Glutamatergic neuron (in vitro differentiated cells): ENCODE measurements at regions not wholly inside any gene's neighbourhood (a gene's known extent, or its start where the extent isn't known, plus 50 kb on each side); places are given as distances from the start of the nearest gene placed in this dataset.

ENCODE experiments used
- DNase-seq: peaks from one replicate; pipeline ENCODE4 v3.0.0; 2022
- H3K27ac Mint-ChIP-seq: one replicate; pipeline ENCODE4 v1.8.0; 2020; ENCODE audit warnings: mild to moderate bottlenecking, mixed read lengths, inconsistent platforms; ENCODE audit not compliant: unreplicated experiment
- H3K27me3 Mint-ChIP-seq: one replicate; pipeline ENCODE4 v1.8.0; 2020; ENCODE audit warnings: mild to moderate bottlenecking, moderate library complexity, mixed read lengths, inconsistent platforms; ENCODE audit not compliant: unreplicated experiment
- H3K36me3 Mint-ChIP-seq: one replicate; pipeline ENCODE4 v1.8.0; 2020; ENCODE audit warnings: mild to moderate bottlenecking, mixed read lengths, inconsistent platforms; ENCODE audit not compliant: unreplicated experiment
- H3K4me1 Mint-ChIP-seq: one replicate; pipeline ENCODE4 v1.8.0; 2020; ENCODE audit warnings: mild to moderate bottlenecking, low read depth, mixed read lengths, inconsistent platforms; ENCODE audit not compliant: unreplicated experiment
- H3K4me3 Mint-ChIP-seq: one replicate; pipeline ENCODE4 v1.8.0; 2020; ENCODE audit warnings: mild to moderate bottlenecking, mixed read lengths, inconsistent platforms; ENCODE audit not compliant: unreplicated experiment
- H3K9me3 Mint-ChIP-seq: one replicate; pipeline ENCODE4 v1.8.0; 2020; ENCODE audit warnings: mild to moderate bottlenecking, moderate library complexity, mixed read lengths, inconsistent platforms; ENCODE audit not compliant: unreplicated experiment
- CTCF ChIP-seq: fragments of 200-600 bp; sonication (generic); IDR thresholded peaks from one replicate; pipeline ENCODE4 v1.5.0; 2021; ENCODE audit not compliant: partially characterized antibody, unreplicated experiment

GRCh38 chr4:181593703-181594102 lies 649.5 kb upstream of the TENM3 start:
- DNase-seq, result no peak
- H3K4me1 Mint-ChIP-seq, result no peaks in the 10 kb centered on the region
- H3K9me3 Mint-ChIP-seq, result no peaks in the 10 kb centered on the region
- no peaks in the 10 kb centered on the region for H3K36me3 Mint-ChIP-seq
- H3K27me3 Mint-ChIP-seq, result peaks cover 2% of the 10 kb centered on the region
- no peak for TF ChIP-seq CTCF
- no peak overlapping the region for H3K27ac Mint-ChIP-seq
- H3K4me3 Mint-ChIP-seq, result no peak overlapping the region

- Mint-ChIP-seq H3K4me3 (no peak overlapping the region), H3K9me3 (no peaks in the 10 kb centered on the region), H3K27me3 (peaks cover 2% of the 10 kb centered on the region), H3K4me1 (no peaks in the 10 kb centered on the region), H3K27ac (no peak overlapping the region), H3K36me3 (no peaks in the 10 kb centered on the region)
- no peak for TF ChIP-seq CTCF
- DNase-seq, result no peak
Measured at GRCh38 chr4:181594188-181594587, 649.0 kb upstream of the TENM3 start.

- no peak overlapping the region for H3K27ac Mint-ChIP-seq
- TF ChIP-seq CTCF, result no peak
- H3K27me3 Mint-ChIP-seq, result peaks cover 2% of the 10 kb centered on the region
- H3K4me1 Mint-ChIP-seq, result no peaks in the 10 kb centered on the region
- H3K4me3 Mint-ChIP-seq, result no peak overlapping the region
- no peaks in the 10 kb centered on the region for H3K9me3 Mint-ChIP-seq
- no peaks in the 10 kb centered on the region for H3K36me3 Mint-ChIP-seq
- DNase-seq, result no peak
Measured at GRCh38 chr4:181595716-181596115, 647.5 kb upstream of the TENM3 start.

GRCh38 chr4:181597766-181598165 lies 645.4 kb upstream of the TENM3 start:
- Mint-ChIP-seq H3K27me3 (peaks cover 2% of the 10 kb centered on the region), H3K4me3 (no peak overlapping the region), H3K27ac (no peak overlapping the region)

GRCh38 chr4:181599134-181599533 lies 644.1 kb upstream of the TENM3 start:
- no peak for TF ChIP-seq CTCF
- DNase-seq, result no peak
- Mint-ChIP-seq H3K36me3 (no peaks in the 10 kb centered on the region), H3K4me3 (no peak overlapping the region), H3K9me3 (no peaks in the 10 kb centered on the region), H3K27ac (no peak overlapping the region), H3K4me1 (no peaks in the 10 kb centered on the region), H3K27me3 (peaks cover 2% of the 10 kb centered on the region)

More at GRCh38 chr4:181597766-181598165, 645.4 kb upstream of the TENM3 start:
- Mint-ChIP-seq H3K36me3 (no peaks in the 10 kb centered on the region), H3K9me3 (no peaks in the 10 kb centered on the region), H3K4me1 (no peaks in the 10 kb centered on the region)
- no peak for DNase-seq
- no peak for TF ChIP-seq CTCF
